Heart left ventricle (tissue), 13 donors: ENCODE measurements at regions not wholly inside any gene's neighbourhood (a gene's known extent, or its start where the extent isn't known, plus 50 kb on each side); places are given as distances from the start of the nearest gene placed in this dataset.

Source experiments
- POLR2A ChIP-seq, 2 donors: fragments of 450-650 bp; IDR thresholded peaks; one replicate each; pipeline ENCODE4 v1.6.1; 2017; ENCODE audit warnings: antibody characterized with exemption in 2 of 2, mild to moderate bottlenecking in 2 of 2, moderate library complexity in 2 of 2
- TF ChIP-seq, protein P1 (sequence below), 12 donors: fragments of 200-600 bp; sonication (generic) in 4 of 12; IDR thresholded peaks; one replicate each; pipeline versions ENCODE4 v1.5.0 to v1.8.0; 2018 to 2022; ENCODE audit warnings: antibody characterized with exemption in 12 of 12, mild to moderate bottlenecking in 5 of 12
- donor health status: ischemic (EF 13 %, LVEDD 7.1; RV severe dilation, severe dysfunction).
- donor health status: DM: no; HTN: yes; CAD: no.
- donor health status: DM: no; HTN: no; CAD: no.
- donor health status: ischemic (EF 25% LVEDD 6.9; RV normal size, moderate dysfunction).
- donor health status: ischemic (EF 25% LVEDD 5.7; RV mildly dilated, moderate dysfunction).
- donor health status: ischemic (EF 35%, LVEDD 5.7; RV mildly dilated, moderate dysfunction).
- donor health status: nonischemic (EF 11% LVEDD 7.7; RV severe dilation, severe dysfunction).
- donor health status: DM: yes; HTN: yes; CAD: no.
- donor health status: PGD.
- donor health status: ischemic (EF 29% LVEDD 5.4; RV normal size, mild dysfunction).
- donor health status: nonischemic (EF 23%, LVEDD 6.1; RV moderate dilation, normal function).

DNA sequence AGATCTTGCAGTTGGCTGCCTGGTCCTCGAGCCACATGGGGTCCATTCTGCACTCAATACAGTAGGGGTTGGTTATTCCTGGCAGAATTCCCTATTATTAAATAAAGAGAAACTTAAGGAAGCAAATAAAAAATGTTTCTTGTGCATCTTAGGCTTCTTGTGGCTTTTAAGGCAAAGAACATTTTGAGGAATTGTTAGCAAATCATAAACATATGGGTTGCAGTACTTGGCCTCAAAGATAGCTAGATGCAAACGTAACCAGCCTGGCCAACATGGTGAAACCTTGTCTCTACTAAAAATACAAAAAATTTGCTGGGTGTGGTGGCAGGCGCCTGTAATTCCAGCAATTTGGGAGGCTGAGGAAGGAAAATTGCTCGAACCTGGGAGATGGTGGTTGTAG is 50.8 kb upstream of the KCNA5 start:
- TF ChIP-seq, protein P1, sequence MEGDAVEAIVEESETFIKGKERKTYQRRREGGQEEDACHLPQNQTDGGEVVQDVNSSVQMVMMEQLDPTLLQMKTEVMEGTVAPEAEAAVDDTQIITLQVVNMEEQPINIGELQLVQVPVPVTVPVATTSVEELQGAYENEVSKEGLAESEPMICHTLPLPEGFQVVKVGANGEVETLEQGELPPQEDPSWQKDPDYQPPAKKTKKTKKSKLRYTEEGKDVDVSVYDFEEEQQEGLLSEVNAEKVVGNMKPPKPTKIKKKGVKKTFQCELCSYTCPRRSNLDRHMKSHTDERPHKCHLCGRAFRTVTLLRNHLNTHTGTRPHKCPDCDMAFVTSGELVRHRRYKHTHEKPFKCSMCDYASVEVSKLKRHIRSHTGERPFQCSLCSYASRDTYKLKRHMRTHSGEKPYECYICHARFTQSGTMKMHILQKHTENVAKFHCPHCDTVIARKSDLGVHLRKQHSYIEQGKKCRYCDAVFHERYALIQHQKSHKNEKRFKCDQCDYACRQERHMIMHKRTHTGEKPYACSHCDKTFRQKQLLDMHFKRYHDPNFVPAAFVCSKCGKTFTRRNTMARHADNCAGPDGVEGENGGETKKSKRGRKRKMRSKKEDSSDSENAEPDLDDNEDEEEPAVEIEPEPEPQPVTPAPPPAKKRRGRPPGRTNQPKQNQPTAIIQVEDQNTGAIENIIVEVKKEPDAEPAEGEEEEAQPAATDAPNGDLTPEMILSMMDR (IDR thresholded peaks at IDR 0.05) = no peak
- TF ChIP-seq POLR2A (IDR thresholded peaks at IDR 0.05) = no peak
